Right lung (tissue), 2 donors: ENCODE measurements at regions not wholly inside any gene's neighbourhood (a gene's known extent, or its start where the extent isn't known, plus 50 kb on each side); places are given as distances from the start of the nearest gene placed in this dataset.
"Not testable (repeated sequence)": the region's sequence is repeated elsewhere in the genome, so short reads cannot be mapped to it uniquely, and the experiment has no call there.

Experiments used
- DNase-seq, 2 donors: peaks; one replicate each; pipeline ENCODE4 v3.0.0-alpha.2; 2013

DNA sequence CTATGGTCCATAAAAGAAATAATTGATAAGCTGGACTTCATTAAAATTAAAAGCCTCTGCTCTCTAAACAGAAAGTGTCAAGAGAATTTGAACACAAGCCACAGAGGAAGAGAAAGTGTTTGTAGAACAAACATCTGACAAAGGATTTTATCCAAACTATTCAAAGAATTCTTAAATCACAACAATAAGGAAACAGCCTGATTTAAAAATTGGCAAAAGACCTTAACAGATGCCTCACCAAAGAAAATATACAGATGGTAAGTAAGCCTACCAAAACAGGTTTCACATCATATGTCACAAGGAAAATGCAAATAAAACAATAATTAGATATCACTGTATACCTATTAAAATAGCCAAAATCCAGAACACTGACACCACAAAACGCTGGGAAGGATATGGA is 612.0 kb downstream of the TTLL7 start:
- DNase-seq, result not testable (repeated sequence)

DNA sequence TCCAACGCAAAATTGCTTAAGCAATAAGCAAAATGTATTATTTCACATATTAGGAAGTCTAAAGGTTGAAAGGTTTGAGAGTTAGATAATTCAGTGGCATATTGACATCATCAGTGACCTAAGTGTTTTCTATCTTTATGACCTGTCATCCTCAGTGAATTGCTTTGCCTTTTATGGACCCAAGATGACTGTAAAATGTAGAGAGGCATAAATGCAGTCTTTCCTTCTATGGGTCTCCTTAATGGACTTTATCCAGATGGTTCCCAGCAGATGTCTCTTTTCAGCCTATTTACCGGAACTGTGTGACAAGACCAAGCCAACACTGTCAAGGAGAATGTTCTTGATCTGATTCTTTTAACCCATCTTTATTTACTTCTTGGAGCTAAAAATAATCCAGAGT is 615.8 kb downstream of the TTLL7 start:
- DNase-seq, result not testable (repeated sequence)

DNA sequence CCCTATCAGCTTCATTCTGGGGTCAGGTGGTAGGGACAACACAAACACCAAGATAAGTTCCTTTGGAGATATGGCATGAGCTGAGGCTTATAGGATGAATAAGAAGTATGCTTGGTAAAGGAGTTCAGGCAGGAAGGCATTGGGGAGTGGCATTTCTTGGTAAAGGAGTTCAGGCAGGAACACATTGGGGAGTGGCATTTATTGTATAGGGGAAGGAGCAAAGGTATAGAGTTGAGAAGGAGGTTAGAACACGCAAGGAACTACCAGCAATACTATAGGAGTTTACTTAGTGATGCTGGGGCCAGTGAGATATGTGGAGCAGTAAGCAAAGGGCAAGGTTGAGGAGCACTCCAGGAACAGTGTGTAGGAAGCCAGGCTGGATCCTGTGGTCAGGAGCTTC is 625.9 kb downstream of the TTLL7 start:
- not testable (repeated sequence) for DNase-seq

DNA sequence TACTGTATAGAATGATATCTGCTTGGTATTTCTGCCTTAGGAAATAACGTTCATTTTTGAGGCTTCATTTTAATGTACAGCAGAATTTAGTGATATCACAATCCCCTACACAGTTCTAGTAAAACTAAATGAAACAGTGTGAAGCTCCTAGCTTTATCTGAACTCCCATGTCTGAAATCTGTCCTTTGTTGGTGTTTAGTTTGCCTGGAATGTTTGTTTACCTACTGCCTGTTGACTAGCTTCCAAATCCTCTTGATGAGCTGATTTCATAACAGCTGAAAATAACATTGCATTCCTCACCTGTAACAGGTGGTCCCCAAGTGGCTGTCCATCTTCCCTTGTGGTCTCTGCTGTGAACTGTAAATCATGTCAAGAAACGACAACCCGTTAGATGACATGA is 629.1 kb downstream of the TTLL7 start:
- DNase-seq, result not testable (repeated sequence)

DNA sequence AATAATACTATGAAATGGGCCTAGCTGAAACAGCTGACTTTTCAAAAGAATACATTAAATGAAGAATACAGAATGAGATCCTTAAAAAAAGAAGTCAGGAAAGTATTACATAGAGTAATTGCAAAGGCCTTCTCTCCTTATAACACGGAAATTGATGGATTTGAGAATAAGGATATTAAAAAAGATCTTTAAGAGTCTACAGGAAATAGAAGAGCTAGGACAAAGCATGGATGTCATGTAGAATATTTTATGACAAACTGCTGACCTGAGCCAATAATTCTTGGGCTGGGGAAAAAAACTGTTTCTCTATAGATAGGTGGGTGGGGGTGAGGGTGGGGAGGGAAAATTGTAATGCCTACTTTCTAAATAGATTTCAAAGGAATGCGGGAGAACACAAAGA is 633.6 kb downstream of the TTLL7 start:
- not testable (repeated sequence) for DNase-seq

DNA sequence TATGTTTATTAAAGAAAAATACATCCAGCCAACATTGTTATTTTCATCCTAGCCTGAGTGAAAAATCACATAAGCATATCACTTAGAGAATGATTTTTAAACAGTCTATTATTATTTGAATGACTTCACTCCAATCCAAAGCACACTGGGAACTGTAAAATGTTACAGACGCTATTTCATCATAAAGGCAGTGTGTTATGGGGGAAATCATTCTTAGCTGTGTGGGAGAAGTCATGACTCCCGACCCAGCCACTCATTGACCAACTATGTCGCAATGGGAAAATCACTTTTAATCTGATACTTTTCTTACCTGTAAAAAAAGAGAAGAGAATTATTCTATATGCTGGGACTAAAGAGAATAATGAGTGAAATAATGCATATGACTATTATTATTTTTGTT is 653.6 kb downstream of the TTLL7 start:
- not testable (repeated sequence) for DNase-seq

DNA sequence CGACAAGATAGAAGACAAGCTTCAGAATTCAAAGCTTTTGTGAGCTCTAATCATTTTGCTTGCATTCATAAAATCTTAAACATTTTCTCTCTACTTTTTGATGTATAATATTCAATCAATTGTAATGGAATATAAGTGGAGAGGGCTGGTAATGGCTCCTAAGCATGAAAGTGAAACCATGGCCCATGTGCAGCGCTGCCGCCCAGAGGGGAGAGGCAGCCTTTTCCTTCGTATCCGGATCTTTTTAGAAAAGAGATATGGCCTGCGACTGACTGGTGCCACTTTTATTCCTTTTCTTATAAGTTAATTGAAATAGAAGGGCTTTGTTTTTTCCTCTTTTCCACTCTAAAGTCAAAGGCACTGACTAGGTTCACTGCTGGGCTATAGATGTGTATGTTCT is 655.2 kb downstream of the TTLL7 start:
- DNase-seq, result not testable (repeated sequence)

DNA sequence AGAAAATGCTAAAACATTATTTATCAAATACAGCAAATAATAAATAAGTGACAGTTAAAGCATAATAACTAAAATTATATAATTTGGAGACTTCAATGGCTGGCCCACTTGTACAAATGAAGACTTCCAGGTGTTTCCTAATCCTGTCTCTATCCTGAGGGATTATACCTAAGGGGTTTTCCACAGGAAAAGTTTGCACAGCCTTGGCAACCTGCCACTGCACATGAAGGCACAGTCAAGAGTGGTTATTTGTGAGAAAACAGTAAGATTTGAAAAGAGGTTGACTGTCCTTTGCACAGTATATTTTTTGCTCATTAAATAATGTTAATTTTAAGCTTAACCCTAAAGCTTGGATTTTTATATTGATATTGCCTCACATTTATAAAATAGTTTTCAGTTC is 655.9 kb downstream of the TTLL7 start:
- not testable (repeated sequence) for DNase-seq

DNA sequence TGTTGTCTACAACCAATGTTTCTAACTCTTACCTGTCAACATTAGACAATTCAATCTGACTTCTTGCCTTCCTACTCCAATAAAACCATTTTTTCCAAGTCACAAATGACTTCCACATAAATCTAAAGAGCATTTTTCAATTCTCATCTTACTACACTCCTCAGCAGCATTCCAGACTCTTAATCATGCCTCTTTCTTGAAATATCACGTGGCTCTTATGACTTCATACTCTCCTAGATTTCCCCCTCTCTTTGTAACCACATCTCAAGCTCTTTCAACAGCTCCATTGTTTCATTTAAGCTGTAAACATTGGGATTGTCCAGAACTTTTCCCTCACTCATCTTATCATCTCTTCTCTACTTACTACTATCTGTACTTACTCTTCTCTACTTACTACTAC is 666.6 kb downstream of the TTLL7 start:
- not testable (repeated sequence) for DNase-seq

DNA sequence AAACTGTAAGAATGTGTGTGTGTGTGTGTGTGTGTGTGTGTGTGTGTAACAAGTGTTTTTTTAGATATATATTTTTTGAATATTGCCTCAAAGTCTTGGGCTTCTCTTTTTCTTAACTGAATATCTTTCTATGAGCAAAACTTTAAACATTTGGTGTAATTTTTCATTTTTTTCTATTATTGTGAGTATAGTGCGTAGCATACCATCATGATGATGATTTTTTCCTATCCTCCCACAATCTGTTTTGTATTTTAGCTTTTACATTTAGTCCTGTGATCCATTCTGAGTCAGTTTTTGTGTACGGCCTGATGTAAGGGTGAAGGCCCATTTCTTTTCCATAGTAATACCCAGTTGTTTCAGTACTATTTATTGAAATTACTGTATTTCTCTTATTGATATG is 680.6 kb downstream of the TTLL7 start:
- DNase-seq, result no peak

DNA sequence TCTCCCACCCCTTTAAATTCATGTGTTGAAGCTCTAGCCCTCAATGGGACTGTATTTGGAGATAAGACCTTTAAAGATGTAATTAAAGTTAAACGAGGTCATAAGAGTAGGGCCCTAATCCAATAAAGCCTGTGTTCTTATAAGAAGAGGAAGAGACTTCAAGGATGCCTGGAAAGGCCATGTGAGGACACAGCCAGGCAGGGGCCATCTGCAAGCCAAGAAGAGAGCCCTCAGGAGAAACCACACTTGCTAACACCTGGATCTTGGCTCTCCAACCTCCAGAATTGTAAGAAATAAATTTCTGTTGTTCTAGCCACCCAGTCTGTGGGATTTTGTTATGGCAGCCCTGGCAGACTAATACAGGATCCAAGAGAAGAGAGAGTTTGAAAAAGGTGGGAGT is 683.5 kb downstream of the TTLL7 start:
- not testable (repeated sequence) for DNase-seq

DNA sequence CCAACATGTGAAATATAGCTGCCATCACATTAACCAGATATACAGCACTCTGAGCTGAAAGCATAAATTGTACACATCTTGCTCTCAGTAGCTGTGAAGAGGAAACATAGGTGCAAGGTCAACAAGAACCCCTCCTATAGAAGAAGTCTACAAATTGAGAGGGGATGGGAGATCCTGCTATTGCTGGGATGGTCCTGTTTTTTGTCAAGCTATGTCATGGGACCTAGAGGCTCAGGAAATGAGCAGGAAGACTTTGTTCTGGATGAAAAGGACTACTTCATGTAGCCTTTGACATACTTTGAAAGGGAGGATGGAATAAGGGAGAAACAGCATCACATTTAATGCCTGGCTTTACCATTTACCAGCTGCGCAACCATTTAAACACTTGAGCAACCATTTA is 688.8 kb downstream of the TTLL7 start:
- DNase-seq, result not testable (repeated sequence)

DNA sequence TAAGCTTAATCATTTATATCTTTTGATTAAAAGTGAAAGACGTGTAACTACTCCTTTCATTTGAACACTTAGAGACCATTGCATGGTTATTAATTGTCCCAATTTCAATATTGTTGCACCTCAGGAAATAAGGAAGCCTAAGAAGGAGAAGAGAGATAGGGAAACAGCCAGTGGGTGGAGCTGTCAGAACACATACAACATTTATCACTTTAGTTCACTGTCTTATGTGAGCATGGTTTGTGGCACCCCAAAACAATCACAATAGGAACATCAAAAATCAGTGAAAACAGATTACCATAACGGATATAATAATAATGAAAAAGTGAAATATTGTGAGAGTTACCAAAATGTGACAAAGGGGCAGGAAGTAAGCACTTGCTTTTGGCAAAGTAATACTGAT is 689.9 kb downstream of the TTLL7 start:
- not testable (repeated sequence) for DNase-seq

DNA sequence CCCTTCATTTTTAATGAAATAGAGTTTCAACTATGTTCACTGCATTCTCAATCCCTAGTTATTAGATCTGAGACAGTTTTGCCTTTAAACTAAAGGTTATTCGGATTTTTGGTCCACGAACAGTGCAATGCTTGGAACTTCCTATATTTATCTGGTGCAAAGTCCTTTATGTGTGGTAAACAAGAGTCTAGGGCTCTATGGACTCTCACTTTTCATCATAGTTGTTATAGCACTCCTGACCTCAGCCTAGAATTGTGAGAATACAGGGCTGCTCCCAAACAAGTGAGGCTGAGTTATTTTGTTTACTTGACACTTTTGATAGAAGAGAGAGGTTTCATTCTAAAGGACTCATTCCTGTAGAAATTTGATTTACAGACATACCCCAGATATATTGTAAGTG is 692.1 kb downstream of the TTLL7 start:
- not testable (repeated sequence) for DNase-seq

DNA sequence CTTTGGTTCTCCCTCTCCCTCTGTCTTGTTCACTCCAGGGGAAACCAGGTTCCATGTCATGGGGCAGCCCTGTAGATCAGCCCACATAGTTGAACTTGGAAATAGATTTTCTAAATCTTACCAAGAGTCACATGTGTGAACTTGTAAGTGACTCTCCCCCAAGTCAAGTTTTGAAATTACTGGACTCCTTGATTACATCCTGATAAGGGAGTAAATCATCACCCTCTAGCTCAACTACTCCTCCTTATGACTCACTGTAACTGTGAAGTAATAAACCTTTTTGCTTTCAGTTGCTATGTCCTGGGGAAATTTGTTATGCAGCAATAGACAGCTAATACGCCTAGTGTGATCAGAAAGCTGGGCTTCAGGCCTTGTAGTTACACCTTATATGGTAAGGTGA is 703.3 kb downstream of the TTLL7 start:
- not testable (repeated sequence) for DNase-seq

DNA sequence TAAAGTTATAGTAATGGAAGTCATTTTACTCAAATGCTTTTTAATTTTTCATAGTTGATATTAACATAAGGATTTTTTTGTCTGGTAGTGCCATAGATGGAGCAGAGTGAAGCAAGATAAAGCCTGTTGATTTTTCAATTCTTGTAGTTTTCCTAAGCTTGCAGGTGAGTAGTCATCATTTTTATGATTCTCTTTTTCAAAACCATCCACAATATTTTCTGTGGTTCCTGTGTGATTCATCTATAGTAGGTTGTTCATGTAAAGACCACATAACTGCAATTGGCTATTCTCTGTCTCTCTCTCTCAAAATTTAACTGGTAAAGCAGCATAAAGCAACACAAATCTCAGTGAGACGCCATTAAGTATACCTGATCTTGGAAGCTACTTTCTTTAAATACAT is 711.5 kb downstream of the TTLL7 start:
- not testable (repeated sequence) for DNase-seq

DNA sequence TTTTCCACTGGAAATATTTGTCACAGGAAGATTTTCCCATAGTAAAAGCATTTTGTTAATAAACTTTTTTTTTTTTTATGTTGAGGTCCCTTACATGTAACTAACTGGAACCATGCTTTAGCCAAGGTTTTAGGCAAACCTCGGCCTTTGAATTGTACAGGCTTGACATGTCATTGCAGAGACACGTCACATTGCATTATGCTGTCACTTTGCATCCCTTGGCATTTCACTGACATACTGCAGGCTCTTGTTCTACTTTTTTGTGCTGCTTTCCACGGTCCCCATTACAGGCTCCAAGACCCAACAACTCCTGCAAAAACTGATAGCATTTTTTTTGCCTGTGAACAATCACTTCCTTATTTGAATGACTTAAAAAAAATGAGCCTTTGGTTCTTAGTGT is 724.3 kb downstream of the TTLL7 start:
- DNase-seq, result not testable (repeated sequence)

DNA sequence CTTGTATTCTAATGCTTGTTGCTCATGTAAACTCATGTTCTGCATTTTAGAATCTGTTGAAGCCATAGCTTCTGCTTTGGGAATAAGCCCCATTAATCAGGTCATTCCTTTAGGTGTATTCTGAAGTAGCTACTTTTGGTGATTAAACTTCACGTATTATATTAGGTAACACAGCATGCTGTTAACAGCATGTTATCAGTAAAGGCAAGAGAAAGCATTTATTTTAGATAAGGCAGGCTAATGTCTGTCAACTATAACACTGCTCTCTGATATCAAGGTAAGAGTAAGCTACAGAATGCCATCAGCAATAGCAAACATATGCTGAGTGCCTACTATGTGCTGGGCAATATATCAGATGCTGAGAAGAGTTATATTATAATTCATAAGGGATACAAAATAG is 726.4 kb downstream of the TTLL7 start:
- DNase-seq, result not testable (repeated sequence)

DNA sequence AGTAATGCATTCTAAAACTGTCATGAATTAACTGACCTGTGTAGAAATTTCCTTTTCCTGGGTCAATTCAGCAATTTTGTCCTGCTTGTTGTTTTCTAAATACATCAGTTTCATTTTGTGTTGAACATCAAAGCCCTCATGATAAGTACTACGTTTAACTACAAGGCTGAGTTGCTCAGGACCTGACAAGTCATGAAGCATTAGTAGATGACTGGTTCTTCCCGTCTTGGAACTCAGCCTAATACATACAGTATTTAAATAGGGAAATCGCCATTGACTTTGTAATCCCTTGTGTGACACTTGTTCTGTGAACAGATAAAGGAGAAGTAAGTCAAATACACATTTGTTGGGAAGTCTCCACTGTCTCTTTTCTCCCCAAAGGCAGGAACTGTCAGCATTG is 727.1 kb downstream of the TTLL7 start:
- not testable (repeated sequence) for DNase-seq

DNA sequence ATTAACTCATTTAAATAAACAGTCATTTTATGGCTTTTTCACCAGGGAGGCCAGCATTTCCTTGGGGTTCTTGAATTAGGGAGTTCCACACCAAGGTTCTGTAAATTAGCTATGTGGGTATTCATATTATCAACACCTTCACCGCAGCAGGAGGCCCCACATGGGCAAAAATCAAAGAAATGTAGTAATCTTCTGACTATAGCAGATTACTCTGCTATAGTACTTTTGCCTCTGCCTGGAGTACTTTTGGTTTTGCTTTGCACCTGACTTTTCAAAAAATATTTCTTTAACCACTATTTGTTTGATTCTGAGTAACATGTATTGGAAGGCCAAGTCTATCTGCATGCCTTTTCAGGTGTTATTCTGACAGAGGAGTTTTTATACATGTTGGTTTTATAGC is 728.1 kb downstream of the TTLL7 start:
- not testable (repeated sequence) for DNase-seq

DNA sequence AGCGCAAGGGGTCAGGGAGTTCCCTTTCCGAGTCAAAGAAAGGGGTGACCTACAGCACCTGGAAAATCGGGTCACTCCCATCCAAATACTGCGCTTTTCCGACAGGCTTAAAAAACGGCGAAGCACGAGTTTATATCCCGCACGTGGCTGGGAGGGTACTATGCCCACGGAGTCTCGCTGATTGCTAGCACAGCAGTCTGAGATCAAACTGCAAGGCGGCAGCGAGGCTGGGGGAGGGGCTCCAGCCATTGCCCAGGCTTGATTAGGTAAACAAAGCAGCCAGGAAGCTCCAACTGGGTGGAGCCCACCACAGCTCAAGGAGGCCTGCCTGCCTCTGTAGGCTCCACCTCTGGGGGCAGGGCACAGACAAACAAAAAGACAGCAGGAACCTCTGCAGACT is 735.1 kb downstream of the TTLL7 start:
- not testable (repeated sequence) for DNase-seq

DNA sequence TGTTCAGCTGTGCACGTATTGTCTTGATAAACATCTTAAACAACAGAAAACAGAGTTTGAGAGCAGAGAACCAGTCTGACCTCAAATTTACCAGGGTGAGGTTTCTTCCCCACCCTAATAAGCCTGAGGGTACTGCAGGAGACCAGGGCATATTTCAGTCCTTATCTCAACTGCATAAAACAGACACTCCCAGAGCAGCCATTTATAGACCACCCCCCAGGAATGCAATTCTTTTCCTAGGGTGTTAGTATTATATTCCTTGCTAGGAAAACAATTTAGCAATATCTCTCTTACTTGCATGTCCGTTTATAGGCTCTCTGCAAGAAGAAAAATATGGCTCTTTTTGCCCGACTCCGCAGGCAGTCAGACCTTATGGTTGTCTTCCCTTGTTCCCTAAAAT is 747.2 kb downstream of the TTLL7 start:
- DNase-seq, result not testable (repeated sequence)

DNA sequence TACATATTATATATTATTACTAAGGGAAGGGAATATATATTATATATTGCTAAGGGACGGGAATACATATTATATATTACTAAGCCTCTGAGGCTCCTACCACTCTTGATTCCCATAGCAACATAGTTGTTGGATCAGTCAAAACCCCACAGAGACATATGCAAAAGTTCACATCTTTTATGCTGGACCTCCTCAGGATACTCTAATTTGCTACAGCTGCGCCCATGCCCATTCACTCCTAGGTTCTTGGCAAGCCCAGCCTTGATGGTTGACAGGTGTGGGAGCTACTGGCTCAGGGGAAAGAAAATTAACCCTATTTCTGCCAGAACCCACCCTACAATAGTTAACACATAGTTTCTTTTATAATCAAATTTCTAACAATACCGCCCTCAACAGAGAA is 752.2 kb downstream of the TTLL7 start:
- not testable (repeated sequence) for DNase-seq

DNA sequence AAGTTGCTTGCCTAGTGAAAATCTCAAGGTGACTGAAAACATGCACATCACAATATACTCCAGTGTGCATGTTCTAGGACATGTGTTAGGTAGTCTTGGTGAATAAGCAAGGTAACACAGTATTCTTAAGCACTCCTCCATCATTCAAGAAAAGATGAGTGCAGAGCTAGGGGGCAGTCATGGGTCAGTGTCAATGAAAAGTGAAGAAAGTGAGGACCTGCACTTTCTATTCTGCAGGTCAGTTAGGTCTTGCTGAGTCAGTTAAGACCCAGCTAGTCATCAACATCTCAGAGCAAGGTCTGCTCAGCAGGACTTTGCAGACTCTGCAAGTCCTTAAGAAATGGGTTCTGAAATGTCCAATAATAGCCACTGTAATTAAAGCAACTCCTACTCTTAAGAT is 754.1 kb downstream of the TTLL7 start:
- DNase-seq, result not testable (repeated sequence)

DNA sequence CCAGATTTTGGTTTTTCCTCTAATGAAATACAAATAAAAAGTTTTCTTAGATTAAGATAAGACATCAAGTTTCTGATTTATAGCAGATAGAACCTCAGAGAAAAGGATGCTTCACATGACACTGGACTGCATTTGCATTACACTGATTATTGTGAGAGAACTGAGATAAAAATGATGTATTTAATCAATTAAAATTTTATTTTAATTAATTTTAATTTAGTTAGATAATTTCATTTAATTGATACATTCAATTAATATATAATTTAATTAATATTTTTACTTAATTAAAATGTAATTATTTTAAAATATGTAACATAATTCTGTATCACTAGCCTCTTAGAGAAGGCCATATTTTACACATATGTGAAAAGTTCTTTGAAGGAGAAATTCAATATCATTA is 759.4 kb downstream of the TTLL7 start:
- not testable (repeated sequence) for DNase-seq
